ENCODE measurements at regions not wholly inside any gene's neighbourhood (a gene's known extent, or its start where the extent isn't known, plus 50 kb on each side); places are given as distances from the start of the nearest gene placed in this dataset.

DNA sequence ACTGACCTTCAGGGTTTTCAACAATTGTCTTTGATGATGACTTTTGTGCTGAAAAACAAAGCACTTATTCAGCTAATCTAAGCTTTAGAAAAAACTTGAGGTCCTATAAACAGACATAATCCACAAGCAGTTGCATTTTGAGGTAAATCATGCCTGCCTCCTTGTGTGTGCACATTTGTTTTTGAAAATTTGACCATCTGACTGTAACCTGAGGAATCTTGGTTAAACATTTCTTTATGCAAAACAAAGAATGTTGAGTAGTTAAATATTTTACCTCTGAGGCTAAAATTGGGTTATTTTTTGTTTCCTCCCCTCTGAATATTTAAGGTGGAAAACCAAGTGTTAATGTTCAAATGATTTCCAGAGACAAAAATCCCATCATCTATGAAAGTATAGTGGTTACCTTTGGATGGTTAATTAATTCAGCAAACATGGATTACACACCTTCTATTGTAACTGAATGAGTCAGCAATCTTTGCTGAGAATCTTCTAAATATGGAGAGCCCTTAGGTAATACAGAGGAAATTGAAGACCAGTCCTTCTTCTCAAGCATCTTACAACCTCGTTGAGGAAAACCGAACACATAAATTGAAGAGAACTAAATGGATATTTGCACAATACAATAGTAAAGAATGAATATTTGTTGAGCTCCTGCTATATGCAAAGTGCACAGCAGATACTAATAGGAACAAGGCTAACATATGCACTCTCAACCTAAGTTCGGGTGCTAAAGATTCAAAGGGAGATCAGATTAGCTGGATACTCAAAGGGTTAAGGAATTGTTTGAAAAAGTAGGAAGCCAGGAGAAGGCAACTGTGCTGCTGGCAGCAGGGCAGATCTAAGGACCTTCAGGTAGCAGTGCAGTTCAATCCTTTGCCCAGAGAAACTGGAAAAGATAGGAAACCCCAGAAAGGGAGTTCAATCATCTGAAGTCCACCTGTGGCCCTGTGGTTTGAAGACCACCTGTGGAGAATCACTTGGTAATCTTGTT, 115.2 kb downstream of the BMP4 start:
- FAIRE-seq (no peak), ATAC-seq (no peak), DNase-seq (ENCODE audit: extremely low read depth in 1 of 4, low spot score in 3 of 4) (no peak)
- BruUV-seq (replicated peaks): no TSS peak
- Histone ChIP-seq H3K9me3 (replicated peaks; ENCODE audit: control insufficient read depth, insufficient read depth, low read depth, low read length) (no peaks in the 10 kb centered on the region), H3K9me1 (ENCODE audit: control insufficient read depth, insufficient read depth, low read length) (no peaks in the 10 kb centered on the region), H3K36me3 (ENCODE audit: control insufficient read depth, insufficient read depth, low read length) (no peaks in the 10 kb centered on the region), H3K4me2 (ENCODE audit: insufficient read depth, low read length) (no peak overlapping the region), H3K9ac (ENCODE audit: insufficient read depth in 1 of 2, low read depth in 2 of 2, low read length in 2 of 2) (no peak overlapping the region), H3K4me3 (no peak overlapping the region), H4K20me1 (replicated peaks; ENCODE audit: control insufficient read depth, insufficient read depth, low read length) (no peaks in the 10 kb centered on the region), H3K27me3 (ENCODE audit: control insufficient read depth in 2 of 2, insufficient read depth in 2 of 2, low read length in 2 of 2) (no peaks in the 10 kb centered on the region), H2AFZ (ENCODE audit: low read depth, low read length) (no peak overlapping the region), H3K4me1 (replicated peaks in 1 of 2; ENCODE audit: control insufficient read depth in 2 of 2, insufficient read depth in 2 of 2, low read length in 2 of 2) (no peaks in the 10 kb centered on the region), H3K79me2 (ENCODE audit: control insufficient read depth, insufficient read depth, low read length) (no peaks in the 10 kb centered on the region), H3K27ac (ENCODE audit: extremely low read depth, low read depth, low read length) (no peak overlapping the region)
- TF ChIP-seq RCOR1 (IDR thresholded peaks at IDR 0.05; ENCODE audit: borderline replicate concordance in 1 of 2, low read depth in 2 of 2, low read length in 2 of 2): no peak
- no peak for TF ChIP-seq PTBP1 (IDR thresholded peaks at IDR 0.05; ENCODE audit: low read depth, low read length)
- TF ChIP-seq KAT8 (IDR thresholded peaks at IDR 0.05; ENCODE audit: low read depth): no peak
- no peak for TF ChIP-seq CHCHD3 (CRISPR knock-in tag; IDR thresholded peaks at IDR 0.05)
- no peak for TF ChIP-seq FOXA1 (IDR thresholded peaks at IDR 0.05; ENCODE audit: borderline replicate concordance)
- TF ChIP-seq, protein P1, sequence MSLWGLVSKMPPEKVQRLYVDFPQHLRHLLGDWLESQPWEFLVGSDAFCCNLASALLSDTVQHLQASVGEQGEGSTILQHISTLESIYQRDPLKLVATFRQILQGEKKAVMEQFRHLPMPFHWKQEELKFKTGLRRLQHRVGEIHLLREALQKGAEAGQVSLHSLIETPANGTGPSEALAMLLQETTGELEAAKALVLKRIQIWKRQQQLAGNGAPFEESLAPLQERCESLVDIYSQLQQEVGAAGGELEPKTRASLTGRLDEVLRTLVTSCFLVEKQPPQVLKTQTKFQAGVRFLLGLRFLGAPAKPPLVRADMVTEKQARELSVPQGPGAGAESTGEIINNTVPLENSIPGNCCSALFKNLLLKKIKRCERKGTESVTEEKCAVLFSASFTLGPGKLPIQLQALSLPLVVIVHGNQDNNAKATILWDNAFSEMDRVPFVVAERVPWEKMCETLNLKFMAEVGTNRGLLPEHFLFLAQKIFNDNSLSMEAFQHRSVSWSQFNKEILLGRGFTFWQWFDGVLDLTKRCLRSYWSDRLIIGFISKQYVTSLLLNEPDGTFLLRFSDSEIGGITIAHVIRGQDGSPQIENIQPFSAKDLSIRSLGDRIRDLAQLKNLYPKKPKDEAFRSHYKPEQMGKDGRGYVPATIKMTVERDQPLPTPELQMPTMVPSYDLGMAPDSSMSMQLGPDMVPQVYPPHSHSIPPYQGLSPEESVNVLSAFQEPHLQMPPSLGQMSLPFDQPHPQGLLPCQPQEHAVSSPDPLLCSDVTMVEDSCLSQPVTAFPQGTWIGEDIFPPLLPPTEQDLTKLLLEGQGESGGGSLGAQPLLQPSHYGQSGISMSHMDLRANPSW (CRISPR knock-in tag; IDR thresholded peaks at IDR 0.05): no peak
- TF ChIP-seq CHD1 (IDR thresholded peaks at IDR 0.05; ENCODE audit: low read length): no peak
- TF ChIP-seq BACH1 (tag; IDR thresholded peaks at IDR 0.05): no peak
- TF ChIP-seq, protein P2, sequence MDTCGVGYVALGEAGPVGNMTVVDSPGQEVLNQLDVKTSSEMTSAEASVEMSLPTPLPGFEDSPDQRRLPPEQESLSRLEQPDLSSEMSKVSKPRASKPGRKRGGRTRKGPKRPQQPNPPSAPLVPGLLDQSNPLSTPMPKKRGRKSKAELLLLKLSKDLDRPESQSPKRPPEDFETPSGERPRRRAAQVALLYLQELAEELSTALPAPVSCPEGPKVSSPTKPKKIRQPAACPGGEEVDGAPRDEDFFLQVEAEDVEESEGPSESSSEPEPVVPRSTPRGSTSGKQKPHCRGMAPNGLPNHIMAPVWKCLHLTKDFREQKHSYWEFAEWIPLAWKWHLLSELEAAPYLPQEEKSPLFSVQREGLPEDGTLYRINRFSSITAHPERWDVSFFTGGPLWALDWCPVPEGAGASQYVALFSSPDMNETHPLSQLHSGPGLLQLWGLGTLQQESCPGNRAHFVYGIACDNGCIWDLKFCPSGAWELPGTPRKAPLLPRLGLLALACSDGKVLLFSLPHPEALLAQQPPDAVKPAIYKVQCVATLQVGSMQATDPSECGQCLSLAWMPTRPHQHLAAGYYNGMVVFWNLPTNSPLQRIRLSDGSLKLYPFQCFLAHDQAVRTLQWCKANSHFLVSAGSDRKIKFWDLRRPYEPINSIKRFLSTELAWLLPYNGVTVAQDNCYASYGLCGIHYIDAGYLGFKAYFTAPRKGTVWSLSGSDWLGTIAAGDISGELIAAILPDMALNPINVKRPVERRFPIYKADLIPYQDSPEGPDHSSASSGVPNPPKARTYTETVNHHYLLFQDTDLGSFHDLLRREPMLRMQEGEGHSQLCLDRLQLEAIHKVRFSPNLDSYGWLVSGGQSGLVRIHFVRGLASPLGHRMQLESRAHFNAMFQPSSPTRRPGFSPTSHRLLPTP (IDR thresholded peaks at IDR 0.05; ENCODE audit: borderline replicate concordance, extremely low read depth, insufficient read length): no peak
- TF ChIP-seq ZC3H4 (CRISPR knock-in tag; IDR thresholded peaks at IDR 0.05; ENCODE audit: borderline replicate concordance): no peak
- ChIA-PET POLR2A (no interaction called here), CTCF (ENCODE audit: low intra/inter-chr PET ratio) (no interaction called here)
- 0% methylated on average over 3 of the region's 3 CpGs for whole genome bisulfite sequencing (ENCODE audit: insufficient coverage, low coverage, missing lambda C conversion rate)
- intact Hi-C loops (cut with micrococcal nuclease): no loop called here
- in situ Hi-C loops (cut with MboI): no loop called here
